GM10248 (cell line): ENCODE measurements at regions not wholly inside any gene's neighbourhood (a gene's known extent, or its start where the extent isn't known, plus 50 kb on each side); places are given as distances from the start of the nearest gene placed in this dataset.

Experiments used
- CTCF ChIA-PET: fragments of 300-600 bp; sonication (Branson Sonifier 250); formaldehyde crosslinking; extraction: SDS; loops from one replicate; lab custom pipeline; 2021; ENCODE audit warnings: antibody characterized with exemption; lab: Yijun Ruan, JAX
- POLR2A ChIA-PET: fragments of 350-650 bp; sonication (Branson Sonifier 250); formaldehyde crosslinking; extraction: SDS; loops from one replicate; lab custom pipeline; 2020; ENCODE audit warnings: antibody characterized with exemption; lab: Yijun Ruan, JAX
- DNase-seq: peaks from one replicate; pipeline ENCODE4 v3.0.0; 2012; ENCODE audit errors: extremely low spot score
- CTCF ChIP-seq: IDR thresholded peaks from 2 replicates; pipeline ENCODE4 v1.5.1; 2012; ENCODE audit warnings: mild to moderate bottlenecking, low read depth; ENCODE audit errors: extremely low read depth, missing control alignments, control extremely low read depth

GRCh38 chr4:125765941-125766340 lies 451.2 kb downstream of the FAT4 start:
- ChIA-PET CTCF (no interaction called here), POLR2A (no interaction called here)
- no peak for DNase-seq
- no peak for TF ChIP-seq CTCF

GRCh38 chr4:125770814-125771398 lies 456.2 kb downstream of the FAT4 start:
- DNase-seq = no peak
- POLR2A ChIA-PET = no interaction called here
- CTCF ChIA-PET = no interaction called here
- TF ChIP-seq CTCF = no peak

- DNase-seq = no peak
- POLR2A ChIA-PET = no interaction called here
- CTCF ChIA-PET = interaction anchor here (0.8 kb wide), 1 partner anchor 9 kb away, joined by 4 read pairs; no protein-coding TSS in a partner anchor
- no peak for TF ChIP-seq CTCF
These were observed 457.9 kb downstream of the FAT4 start for GRCh38 chr4:125772680-125773079.

- ChIA-PET POLR2A (no interaction called here), CTCF (interaction anchor here (0.8 to 1.1 kb wide), 2 partner anchors 10 to 19 kb away, joined by 3 to 4 read pairs; no protein-coding TSS in a partner anchor)
- DNase-seq = no peak
- no peak for TF ChIP-seq CTCF
These were observed 458.7 kb downstream of the FAT4 start for GRCh38 chr4:125773502-125773901.

DNA sequence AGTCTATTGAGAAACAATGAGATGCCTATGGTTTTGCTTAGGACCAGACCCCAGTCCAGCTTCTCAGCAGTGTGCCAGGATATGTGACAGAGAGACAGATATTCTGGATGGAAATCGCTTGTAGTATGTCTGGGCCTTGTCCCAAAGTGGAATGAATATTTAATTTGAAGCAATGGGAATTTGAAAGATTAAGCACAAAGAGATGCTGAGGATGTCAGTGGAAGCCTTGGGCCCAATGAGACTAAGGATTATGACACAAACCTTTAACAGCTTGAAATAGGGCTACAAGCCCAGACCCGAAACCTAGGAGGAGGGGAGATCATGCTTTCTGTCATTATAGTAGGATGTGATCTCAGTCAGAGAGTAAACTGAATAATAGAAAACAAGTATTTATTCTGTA lies 459.2 kb downstream of the FAT4 start:
- no peak for TF ChIP-seq CTCF
- CTCF ChIA-PET = interaction anchor here (1.1 kb wide), 1 partner anchor 18 kb away, joined by 3 read pairs; no protein-coding TSS in a partner anchor
- POLR2A ChIA-PET = no interaction called here
- no peak for DNase-seq

- TF ChIP-seq CTCF = no peak
- ChIA-PET POLR2A (no interaction called here), CTCF (interaction anchor here (1.4 kb wide), 1 partner anchor 17 kb away, joined by 4 read pairs; no protein-coding TSS in a partner anchor)
- DNase-seq = no peak
These were observed 461.4 kb downstream of the FAT4 start for GRCh38 chr4:125776146-125776545.

GRCh38 chr4:125780164-125780563 lies 465.4 kb downstream of the FAT4 start:
- ChIA-PET CTCF (interaction anchor here (1.2 to 1.3 kb wide), 2 partner anchors 22 to 103 kb away, joined by 3 to 4 read pairs; no protein-coding TSS in a partner anchor), POLR2A (no interaction called here)
- TF ChIP-seq CTCF = no peak
- no peak for DNase-seq
